NCI-H69 (cell line): ENCODE measurements at regions not wholly inside any gene's neighbourhood (a gene's known extent, or its start where the extent isn't known, plus 50 kb on each side); places are given as distances from the start of the nearest gene placed in this dataset.
"Not testable (repeated sequence)": the region's sequence is repeated elsewhere in the genome, so short reads cannot be mapped to it uniquely, and the experiment has no call there.

ENCODE experiments used
- DNase-seq: peaks from one replicate; lab custom pipeline; 2025; lab: John Stamatoyannopoulos, UW

DNA sequence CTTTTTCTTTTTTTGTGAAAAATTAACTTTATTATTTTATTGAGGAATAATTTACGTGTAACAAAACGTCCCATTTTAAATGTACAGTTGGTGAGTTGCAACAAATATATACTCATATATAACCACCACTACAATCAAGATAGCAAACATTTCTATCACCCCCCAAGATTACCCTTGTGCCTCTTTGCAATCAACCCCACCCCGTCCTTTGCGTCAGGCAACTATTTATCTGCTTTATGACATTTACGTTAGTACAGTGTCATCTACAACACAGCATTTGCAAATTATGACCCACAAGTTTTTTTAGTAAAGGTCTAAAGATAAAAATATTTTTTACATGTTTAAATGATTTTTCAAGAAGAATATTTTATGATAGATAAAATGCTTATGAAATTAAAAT is 485.6 kb upstream of the SOX9 start:
- DNase-seq = no peak

DNA sequence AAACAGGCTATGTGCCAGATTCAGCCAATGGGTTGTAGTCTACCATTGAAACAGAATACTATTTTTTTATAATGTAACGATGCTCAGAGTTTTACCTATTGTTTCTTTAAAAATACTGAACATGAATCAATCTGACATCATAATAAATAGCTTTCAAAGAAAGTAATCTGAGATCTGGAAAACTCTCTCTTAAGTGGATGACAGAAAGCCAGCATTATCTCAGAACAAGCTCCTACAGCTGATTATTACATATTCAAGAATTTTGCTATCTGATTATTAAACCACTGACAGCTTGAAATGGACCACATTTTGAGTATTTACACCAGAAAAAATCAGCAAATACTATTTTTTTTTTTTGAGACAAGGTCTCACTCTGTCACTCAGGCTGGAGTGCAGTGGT is 484.2 kb upstream of the SOX9 start:
- DNase-seq = peak; percentile 68

DNA sequence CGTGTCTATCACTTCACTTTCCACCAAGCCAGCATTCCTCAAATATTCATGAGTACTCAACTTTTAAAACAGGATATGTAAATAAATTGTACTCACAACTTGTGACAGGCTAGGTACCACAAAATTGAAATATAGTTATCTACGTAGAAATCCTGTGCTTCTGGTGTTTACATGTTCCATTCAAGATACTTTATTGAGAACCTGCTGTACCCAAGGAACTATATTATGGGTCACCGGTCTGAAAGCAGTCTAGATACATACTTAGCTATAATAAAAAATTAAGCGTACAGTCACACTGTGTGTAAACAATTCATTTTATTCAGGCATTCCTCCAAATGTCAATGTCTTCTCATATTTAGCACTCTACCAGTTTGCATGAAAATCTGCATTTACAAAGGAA is 482.2 kb upstream of the SOX9 start:
- DNase-seq = no peak

DNA sequence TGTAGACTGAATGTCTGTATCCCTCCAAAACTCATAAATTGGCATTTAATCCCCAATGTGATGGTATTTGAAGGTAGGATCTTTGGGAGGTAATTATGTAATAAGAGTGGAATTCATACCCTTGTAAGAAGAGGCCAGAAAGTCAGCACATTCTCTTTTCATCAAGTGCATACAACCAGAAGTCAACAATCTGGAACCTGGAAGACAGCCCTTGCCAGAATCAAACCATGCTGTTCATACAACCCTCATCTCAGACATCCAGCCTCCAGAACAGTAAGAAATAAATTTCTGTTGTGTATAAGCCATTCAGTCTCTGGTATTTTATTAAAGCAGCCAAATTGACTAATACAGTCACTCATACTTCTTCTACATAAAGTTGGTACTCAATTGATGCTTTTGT is 481.0 kb upstream of the SOX9 start:
- DNase-seq = no peak

DNA sequence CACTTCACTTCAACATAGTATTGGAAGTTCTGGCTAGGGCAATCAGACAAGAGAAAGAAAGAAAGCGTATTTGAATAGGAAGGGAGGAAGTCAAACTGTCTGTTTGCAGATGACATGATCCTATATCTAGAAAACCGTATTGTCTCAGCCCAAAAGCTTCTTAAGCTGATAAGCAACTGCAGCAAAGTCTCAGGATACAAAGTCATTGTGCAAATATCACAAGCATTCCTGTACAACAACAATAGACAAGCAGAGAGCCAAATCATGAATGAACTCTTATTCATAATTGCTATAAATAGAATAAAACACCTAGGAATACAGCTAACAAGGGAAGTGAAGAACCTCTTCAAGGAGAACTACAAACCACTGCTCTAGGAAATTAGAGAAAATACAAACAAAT is 473.9 kb upstream of the SOX9 start:
- not testable (repeated sequence) for DNase-seq

DNA sequence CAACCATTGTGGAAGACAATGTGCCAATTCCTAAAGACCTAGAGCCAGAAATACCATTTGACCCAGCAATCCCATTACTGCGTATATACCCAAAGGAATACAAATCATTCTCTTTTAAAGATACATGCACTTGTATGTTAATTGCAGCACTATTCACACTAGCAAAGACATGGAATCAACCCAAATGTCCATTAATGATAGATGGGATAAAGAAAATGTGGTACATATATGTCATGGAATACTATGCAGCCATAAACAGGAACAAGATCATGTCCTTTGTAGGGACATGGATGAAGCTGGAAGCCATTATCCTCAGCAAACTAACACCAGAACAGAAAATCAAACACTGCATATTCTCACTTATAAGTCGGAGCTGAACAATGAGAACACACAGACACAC is 472.5 kb upstream of the SOX9 start:
- not testable (repeated sequence) for DNase-seq

DNA sequence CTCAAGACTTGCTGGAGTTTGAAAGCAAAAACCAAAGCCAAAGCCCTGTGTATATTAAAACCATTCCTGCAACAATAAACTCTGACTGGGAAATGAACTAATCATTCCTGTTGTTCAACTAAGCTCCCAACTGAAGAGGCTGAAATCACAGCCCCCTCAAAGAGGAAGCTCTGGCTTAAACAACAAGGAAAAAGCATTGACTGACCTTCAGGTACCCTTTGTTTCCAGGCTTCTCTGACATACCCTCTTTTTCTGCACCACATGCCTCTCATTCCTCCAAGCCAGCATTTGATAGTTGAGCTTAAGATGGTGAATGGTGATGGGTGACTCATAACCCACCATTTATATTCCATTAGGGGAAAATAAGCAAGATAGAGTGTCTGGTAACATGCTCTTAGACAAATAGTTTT is 470.9 kb upstream of the SOX9 start:
- no peak for DNase-seq

DNA sequence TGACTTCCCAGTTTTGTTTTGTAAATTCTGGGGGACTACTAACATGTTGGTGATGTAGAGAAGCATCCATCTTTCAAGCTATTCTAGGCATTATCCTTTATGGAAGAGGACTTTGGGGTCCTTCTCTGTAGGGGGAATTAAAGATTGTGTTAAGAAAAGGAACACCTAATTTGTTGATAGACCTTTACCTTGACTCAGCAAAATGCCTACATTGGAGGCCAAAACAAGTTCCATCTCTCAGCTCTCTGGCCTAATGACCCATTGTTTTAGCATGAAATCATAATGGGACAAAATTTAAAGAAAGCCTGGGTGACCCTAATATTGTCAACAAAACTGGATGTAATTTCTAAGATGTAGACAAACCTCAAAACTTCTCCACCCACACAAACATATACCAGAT is 465.3 kb upstream of the SOX9 start:
- DNase-seq = no peak

DNA sequence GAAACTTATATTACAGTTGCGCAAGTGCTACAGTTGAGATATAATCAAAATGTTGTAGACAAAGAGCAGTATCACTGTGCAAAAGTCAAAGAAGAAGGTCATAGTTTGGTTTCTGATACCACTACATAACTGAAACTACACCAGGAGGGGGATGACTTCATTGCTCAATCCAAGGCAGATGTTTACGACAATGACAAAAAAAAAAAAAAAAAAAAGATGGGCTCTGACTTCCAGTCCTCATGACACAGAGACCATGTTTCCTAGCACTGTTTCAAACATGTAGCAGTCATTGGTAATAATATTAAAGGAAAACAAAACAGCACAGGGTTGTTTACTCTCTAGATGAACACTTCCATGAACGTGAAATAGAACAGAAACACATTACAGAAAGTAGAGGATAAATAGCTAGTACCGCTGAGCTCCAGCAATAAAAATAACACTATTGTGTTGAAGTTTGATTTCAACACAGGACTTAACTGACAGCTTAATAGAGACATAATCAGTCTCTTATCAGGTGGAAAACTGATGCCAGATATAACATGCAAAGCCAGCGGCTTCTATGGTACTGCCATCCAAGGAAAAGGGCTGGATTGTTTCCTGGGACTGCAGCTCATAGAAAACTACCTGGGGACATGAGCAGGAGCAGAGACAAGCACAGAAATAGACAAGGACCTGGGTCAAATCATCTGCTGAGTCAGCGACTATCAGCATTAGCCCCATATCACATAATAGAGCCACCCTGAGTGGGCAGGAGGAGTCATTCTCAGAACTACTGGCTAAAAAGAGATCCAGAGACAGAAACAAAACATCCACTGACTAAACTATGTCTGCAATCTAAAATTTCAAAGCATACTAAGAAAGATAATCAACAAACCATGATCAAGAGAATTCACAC is 463.6 kb upstream of the SOX9 start:
- no peak for DNase-seq

DNA sequence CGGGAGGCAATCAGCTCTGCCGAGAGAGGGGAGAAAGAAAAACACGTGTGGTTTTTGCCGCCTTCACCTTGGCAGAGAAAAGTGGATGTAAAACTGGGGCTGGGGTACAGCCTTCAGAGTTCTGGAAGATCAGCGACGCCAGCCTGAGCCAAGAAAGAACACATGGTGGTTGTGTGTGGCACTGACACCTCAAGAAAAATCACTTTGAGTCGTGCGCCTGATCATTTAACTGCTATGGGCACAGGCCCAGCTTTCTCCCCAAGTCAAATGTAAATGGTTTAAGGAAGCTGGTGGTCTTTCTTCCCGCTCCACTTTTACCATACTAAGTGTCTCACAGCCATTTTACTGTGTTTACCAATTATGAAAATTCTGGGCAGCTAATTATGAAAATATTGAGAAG is 461.8 kb upstream of the SOX9 start:
- DNase-seq = no peak

DNA sequence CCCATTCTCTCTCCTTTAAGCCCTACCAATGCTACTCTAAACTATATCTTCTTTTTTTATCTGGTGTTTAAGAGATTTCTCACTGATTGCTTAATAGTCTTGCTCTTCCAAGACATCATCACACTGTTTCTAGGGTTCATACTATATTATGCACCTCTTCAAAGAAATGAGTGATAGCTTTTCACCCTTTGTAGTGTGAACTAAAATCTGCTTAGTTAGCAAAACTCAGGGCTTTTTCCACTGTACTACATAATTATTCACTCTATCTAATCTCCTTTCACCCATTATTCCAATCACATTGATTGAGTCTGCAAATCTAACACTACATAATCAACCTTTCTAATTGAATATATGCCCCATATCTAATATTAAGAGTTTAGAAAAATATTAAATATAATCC is 456.0 kb upstream of the SOX9 start:
- no peak for DNase-seq

DNA sequence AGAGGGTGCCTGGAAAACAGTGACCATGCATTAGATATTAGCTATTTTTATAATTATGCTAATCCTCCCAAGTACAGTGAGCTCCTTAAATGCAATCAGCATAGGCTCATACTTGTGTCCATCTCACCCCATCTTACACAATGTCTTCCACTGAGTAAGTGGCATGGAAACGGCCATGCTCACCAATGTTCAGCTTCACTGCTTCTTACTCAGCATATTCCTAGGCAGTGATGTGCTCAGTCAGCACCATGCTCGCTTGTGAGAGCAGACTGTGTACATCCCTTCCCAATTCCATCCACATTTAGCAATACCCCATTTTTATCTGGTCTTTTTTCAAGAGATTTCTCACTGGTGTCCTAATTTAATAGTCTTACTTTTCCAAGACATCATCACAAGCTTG is 454.8 kb upstream of the SOX9 start:
- no peak for DNase-seq

DNA sequence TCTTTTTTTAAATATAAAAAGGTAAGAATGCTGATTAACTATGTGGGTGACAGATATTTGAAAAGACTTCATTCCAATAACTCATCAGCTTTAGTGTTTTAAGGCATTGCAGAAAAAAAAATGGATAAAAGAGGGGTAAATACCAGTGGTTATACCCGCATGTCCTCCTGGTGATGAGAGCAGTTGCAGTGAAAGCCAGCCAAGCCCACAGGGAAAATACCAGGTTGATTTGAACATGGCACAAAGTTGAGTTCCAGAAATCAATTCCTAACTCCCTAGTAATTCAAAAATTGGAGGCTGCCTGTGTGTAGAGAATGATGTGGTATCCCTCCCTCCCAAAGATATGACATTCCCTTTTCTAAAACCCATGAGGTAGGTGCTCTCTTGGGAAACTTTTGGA is 453.2 kb upstream of the SOX9 start:
- DNase-seq = no peak

DNA sequence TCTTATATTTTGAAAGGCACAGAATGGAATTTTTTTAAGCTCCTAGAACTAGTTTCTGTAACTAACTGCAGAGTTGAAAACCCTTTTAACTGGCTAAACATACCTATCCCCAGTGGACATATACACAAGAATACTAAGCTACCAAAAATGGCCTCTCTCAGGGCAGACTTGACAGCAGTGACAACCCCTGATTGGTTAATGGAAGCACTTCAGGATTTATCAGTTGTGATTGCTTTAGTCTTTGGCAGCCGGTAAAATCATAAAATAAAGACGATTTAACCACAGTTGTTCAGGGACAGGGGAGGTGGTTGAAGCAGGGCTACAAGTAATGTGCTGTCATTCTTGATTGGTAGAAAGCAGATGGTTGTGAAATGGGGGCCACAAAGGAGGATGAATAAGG is 452.0 kb upstream of the SOX9 start:
- no peak for DNase-seq

DNA sequence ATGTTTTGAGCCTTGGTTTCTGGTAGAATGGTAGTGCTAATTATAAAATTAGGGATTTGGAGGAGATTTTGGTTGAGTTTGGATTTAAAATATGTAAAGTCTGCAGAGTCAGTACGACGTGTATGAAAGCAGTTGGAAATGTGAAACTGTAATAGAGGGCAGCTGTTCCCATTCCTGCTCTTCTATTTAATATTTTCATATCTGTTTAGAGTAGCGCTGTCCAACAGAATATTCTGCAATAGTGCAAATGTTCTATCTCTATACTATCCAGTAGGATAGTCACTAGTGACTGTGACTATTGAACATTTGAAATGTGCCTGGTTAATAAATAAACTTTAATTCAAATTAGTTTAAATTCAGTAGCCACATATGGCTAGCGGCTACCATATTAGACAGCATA is 443.4 kb upstream of the SOX9 start:
- DNase-seq = no peak

DNA sequence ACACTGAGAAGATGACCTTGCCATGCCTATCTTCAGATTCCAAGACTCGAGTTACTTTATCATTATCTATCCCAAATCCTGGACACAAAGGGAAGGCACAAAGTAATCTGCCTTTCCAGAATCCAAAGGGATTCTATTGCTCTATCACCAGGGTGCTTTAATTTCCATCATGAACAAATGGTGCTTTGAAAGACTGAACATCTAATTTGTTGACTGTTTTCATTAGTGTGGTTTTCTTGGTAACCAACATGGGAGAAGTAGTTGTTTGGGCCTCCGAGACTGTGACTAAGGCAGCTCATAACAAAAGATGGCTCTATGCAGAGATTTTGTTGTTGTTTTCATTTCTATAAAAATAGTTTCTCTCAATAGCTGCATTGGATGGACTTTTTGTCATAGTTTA is 441.0 kb upstream of the SOX9 start:
- DNase-seq = no peak

DNA sequence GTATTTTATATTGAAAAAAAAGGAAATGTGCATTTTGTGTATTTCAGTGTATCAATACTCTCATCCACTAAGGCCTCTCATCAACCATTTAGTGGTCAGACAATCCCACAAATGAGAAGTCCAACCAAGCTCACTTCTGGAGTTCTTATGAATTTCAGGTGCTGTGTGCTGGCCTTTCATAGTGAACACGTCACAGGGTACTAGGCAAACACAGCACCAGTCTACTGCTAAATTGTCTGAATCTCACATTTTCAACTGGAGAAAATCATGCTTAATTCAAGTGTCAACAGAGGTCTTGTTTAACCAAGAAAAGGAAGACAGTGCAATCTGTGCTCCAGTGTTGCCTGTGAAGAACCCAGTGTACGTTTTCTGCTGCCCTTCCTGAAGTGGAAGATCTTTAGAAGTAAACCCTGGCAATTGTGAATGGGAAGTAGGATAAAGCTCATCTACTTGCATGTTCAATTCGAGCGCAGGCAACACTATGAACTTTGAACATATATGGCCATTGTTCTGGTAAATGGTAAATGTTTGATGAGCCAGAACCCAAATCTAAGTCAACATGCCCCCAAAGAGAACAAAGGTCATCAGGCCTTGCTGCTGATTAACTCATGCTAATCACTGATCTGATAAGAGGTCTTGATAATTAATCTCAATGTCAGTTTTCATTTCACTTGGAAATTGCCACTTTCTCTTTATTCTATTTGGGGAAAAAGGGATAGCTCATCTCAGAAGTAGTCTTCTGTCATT is 439.2 kb upstream of the SOX9 start:
- no peak for DNase-seq

DNA sequence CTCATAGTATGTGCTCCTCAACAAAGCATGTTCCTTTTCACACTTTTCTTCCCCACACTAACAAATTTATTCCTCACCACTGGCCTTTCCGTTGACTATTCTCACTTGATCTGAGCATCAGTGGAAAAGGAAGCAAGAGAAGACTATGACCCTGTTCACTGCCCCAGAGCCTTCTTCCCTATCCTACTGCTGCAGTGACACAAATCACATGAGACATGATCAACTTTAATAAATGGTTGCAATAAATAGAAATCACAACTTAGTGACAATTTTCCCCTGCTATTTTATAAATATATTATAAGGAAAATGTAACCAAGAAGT is 438.7 kb upstream of the SOX9 start:
- DNase-seq = no peak

DNA sequence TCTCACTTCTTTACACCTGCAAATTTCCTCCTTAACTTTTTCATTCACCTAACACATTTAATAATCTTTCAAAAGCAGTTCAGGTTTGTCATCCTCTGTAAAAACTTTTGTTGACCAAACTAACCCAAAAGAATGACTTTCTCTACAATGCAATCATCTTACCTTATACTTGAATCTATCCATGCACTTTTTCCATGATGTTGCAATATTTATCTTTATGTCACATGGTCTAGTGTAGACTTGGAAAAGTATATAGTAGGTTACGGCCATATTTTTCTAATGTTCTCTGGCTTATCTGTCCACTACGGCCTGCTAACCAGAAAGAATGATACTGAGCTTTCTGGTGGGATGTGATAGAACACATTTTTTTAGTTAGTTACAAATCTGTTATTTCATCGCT is 431.0 kb upstream of the SOX9 start:
- no peak for DNase-seq

DNA sequence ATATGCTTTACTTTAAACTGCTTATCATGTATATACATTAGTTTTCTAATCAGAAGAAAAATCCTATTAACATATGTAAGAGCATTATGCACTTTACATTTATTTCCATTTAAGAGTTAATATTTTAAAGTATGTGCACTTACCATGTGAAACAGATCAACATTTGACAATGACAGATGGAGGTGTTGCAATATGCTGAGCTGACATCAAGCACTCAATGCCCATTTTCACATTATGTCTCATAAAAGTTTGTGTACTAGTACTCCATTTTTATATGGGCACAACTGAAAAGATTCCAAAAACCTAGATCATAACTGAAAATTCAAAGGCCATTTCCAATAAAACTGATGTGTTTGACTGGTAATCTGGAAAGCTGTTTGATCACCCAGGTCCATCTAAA is 420.9 kb upstream of the SOX9 start:
- peak; percentile 13 for DNase-seq

DNA sequence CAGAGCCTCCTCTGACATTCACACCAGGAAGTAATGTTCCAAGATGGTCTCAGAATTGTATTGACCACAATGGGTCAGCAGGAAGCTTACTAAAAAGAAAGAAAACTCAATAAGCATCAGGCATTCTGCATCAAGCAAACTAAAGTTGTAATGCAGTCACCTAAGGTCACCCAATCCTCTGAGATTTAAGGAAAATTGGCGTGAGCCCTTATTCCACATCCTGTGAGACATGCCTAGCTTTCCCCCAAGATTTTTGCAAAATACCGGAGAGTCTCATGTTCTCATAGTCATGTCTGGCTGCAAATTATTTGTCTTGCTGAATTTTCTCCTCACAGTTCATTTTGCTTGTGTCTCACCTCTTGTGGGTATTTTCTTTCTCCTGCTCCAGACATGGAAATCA is 417.1 kb upstream of the SOX9 start:
- DNase-seq = no peak

DNA sequence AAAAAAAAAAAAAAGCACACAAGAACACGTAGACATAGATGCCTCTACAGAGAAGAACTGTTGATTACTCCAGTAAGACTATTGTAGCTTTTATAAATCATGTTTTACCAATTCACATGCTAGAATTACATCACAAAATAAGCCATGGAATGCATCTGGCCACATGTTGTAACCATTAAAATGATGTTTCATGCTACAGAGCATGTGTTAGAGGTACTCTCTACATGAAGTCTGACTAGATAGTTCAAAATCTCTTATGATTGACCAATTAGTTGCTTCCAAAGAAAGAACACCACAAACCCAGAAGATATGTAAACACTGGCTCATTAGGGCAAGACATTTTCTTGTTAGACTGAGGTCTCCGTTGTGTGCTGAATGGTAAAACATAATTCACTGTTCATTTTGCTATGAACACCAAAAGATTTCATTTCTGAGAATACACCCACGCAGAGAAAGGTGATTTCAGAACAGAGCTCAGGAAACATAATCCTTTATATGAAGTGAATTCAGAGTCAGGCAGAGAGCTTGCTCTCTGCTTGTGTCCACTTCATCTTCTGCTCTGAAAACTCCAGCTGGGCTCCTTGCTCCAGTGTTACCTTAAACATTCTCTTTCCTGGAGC is 411.4 kb upstream of the SOX9 start:
- DNase-seq = peak; percentile 97

DNA sequence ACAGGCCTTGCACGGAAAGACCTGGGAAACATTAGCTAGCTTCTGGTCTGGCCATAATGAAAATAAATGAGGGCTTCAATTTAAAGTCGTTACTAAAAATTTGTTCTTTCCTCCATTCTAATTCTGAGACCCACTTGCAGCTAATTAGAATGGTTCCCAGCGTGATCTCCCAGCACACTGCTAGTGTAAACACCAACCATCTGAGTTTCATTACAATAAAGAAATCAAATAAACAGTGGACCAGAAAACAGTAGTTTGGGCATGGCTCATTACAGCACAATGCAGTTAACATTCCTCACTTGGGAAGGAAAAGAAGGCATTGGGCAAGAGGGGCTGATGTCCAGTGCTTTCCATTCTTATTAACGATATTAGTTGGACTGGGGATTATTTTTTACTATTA is 410.9 kb upstream of the SOX9 start:
- DNase-seq = peak; percentile 97
